GM21447 (cell line): ENCODE measurements at regions not wholly inside any gene's neighbourhood (a gene's known extent, or its start where the extent isn't known, plus 50 kb on each side); places are given as distances from the start of the nearest gene placed in this dataset.

Experiments
- ATAC-seq: cut with Tn5 transposase; IDR thresholded peaks from one replicate; pipeline ENCODE4 v1.9.1; 2021; ENCODE audit not compliant: unreplicated experiment

DNA sequence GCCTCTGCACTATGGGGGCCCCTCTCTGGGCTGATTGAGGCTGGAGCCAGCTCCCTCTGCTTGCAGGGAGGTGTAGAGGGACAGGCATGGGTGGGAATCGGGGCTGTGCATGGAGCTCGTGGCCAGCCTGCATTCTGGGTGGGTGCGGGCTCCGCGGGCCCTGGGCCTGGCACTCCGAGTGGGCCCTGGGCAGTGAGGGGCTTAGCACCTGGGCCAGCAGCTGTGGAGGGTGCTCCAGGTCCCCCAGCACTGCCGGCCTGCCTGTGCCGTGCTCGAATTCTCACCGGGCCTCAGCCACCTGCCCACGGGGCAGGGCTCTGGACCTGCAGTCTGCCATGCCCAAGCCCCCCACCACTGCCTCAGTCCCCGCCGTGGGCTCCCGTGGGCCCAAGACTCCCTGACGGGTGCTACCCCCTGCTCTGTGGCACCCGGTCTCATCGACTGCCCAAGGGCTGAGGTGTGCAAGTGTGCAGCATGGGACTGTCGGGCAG, 681.2 kb downstream of the PDHA2 start:
- no peak for ATAC-seq

DNA sequence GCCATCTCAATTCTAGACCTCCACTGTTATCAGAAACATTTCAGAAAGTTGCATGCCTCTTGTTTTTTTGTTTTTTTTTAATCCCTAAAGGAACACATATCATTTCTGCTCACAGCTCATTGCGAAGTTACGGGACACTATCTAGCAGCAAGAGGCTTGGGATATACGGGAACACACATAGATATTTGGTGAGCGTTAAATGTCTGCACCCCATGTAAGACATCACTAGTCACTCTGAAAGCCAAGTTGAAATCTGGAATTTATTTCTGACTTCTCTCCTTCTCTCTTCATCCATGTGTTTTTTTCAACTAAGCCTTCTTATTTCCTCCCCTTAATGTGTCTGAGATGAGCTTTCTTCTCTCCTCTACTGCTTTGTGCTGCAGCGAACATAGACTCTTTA, 683.7 kb downstream of the PDHA2 start:
- ATAC-seq = no peak

DNA sequence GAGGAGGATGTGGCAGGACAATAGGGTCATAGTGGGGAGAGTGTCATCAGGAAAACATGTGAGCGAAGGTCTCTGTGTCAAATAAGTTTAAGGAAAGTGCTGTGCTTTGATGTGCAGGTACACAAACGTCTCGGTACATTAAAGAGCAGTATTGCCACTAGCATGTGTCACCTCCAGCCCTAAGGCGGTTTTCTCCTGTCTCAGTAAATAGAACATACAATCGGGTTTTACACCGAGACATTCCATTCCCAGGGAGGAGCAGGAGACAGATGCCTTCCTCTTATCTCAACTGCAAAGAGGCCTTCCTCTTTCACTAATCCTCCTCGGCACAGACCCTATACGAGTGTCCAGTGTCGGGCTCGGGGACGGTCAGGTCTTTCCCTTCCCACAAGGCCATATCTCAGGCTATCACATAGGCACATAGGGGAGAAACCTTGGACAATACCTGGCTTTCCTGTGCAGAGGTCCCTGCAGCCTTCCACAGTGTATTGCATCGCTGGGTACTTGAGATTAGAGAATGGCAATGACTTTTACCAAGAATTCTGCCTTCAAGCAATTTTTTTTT, 684.5 kb downstream of the PDHA2 start:
- ATAC-seq = no peak

DNA sequence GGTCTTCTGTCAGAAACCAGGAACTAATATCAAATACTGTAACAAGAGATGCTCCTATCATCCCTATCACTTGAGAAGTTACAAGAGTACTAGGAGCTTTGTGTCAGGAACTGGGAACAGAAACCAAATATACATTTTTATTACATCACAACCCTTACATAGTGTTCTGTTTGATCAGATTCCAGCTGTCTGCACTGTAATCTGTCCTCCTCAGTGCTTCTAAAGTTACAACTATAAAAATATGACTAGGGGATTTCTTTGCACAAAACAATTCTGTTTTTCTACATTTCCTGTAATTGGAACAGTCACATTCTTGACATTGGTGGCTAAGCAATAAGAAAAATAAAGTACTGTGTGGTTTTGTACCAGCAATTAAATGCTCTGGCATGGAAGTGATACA, 686.0 kb downstream of the PDHA2 start:
- no peak for ATAC-seq

DNA sequence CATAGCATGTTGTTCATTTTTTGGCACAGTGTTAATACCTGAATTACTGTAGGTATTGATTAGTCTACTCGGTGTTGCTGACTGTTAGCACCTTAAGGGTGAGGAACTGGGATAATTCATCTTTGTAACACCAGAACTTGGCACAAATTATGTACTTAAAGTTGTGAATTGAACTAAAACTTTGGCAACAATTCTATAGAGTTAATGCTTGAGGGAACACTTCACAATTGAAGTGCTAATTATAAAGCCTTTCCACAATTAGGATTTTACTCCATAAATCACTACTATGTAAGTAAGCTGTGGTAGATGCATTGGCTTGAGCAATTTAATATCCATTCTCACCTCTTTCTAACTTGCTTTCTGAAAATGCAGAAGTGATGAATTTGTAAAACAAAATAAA, 686.7 kb downstream of the PDHA2 start:
- ATAC-seq = no peak

DNA sequence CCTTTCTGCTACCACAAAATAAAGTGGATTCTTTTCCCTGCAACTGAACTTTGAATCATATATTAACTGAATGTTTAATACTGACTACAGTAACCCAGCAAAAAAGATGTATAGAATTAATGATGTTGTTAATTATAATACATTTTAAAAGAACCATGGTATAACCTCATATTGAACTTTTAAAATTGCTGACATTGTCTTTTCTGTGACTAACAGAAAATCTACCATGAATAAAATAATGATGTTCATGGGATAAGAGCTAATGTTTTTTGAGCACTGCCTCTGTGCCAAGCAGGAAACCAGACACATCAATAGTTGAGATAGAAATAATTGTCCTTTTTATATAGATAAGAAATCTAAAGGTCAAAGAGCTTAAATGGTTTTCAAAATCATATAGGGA, 691.9 kb downstream of the PDHA2 start:
- ATAC-seq = no peak

DNA sequence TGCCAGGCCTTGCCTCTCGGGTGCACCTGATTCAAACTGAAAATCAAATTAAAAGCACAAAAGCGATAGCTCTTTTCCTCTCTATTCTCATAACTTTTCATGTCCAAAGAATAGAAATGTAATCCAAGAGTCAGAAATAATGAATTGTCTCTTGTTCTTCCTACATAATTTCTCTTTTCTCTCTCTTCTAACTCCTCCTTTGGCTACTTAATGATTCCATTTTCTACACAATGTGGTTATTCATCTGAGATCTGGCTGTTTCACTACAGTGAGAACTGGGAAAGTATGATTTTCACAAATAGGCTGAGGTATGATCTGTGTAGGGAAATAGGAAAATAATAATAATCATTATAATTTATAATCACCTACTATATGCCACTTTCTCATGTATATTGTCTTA, 703.5 kb downstream of the PDHA2 start:
- no peak for ATAC-seq

DNA sequence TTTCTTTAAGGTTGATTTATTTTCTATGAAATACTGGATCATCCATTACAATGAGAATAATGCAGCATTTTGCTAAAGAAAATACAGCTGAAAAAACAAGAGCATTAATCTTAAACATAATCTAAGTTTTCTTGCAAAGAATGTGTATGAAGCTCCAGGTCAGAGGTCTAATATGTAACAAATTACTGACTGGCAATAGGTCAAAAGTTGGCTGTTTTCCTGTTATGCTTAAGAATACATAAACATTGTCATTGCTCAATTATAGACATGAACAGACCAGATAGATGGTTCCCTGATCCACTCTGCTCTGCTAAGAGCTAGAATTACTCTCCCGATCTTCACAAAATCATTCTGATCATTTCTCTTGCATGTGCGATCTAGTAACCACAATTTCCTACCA, 718.6 kb downstream of the PDHA2 start:
- no peak for ATAC-seq

DNA sequence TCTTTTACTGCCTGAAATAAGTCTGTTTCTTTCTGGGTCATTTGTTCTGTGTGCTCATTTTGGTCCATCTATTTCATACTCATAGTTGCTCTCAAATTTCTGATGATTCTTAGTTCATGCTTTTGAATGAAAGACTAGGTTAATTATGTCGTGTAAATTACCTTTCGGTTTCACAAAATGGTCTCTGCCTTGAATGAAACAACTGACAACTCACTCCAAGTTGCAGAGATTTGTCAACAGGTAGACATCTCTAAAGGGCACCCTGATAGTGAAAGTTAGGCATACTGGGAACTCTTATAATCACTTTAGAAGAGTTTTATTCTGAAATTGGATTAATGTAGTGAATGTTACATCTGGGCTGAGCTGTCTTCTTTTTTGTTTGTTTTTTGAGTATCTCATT, 726.9 kb downstream of the PDHA2 start:
- ATAC-seq = no peak

DNA sequence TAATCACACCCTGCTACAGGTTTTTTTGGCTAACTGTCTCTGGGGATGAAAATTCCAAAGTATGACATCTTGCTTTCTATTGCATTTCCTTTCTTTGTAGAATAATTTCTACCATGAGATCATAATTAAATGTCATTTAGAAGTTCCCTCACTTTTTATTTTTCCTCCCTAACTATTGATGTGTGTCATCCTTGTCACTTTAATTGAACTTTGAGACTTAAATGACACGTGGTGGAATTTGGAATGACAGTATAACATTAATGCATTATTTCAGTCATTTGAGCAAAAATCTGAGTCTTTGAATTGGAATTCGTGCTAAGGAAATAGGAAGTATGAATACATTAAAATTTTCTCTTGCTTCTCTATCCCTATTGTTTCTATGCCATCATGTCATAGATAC, 745.4 kb downstream of the PDHA2 start:
- ATAC-seq = no peak

DNA sequence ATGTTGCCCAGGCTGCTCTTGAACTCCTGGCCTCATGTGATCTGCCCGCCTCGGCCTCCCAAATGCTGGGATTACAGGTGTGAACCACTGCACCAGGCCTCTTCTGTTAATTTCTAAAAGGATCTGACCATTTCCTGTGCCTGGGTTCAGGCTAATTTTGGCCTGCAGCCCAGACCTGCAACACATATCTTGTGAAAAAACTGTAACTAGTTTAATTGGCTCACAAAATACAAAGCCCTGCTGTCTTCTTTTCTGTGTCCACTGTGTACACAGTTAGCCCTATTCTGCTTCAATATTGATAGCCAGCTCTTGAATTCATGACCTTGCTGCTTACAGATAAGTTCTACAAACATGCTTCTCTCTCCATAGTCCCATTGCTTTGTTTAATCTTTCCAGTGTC, 753.5 kb downstream of the PDHA2 start:
- ATAC-seq = no peak

DNA sequence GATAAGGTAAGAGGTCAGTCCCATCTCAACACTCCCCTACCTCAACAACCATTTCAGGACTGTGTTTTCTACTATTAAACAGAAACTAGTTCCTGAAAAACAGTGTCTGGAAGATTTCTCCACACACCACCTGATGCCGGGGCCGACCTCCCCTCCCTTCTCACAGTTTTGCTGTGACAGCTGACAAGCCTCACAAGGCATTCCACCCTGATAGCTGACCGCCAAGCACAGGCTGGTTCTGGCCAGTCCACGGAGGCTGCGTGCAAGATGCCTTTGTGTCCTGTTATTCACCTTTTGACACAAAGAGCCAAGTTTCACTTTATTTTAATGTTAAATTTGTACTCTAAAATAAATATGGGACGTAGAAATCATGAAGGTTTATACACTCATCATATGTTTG, 758.6 kb downstream of the PDHA2 start:
- no peak for ATAC-seq

DNA sequence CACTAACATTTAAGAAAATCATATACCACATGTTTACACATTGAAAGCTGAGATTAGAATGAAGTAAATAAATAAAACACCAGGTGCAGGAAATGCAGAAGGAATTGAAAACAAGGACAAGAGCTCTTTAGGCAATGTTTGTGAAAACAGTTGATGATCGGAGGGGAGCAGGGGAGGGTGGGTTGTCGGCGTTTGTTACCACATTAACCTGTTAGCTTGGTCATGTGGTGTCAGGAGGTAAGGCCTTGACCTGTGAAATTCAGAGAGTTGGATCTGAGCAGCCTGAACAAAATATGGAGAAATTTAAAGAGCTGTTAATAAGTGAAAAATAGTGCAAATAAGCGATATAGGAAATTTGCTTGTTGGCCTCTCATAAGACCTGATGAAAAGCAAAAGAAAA, 759.9 kb downstream of the PDHA2 start:
- no peak for ATAC-seq

DNA sequence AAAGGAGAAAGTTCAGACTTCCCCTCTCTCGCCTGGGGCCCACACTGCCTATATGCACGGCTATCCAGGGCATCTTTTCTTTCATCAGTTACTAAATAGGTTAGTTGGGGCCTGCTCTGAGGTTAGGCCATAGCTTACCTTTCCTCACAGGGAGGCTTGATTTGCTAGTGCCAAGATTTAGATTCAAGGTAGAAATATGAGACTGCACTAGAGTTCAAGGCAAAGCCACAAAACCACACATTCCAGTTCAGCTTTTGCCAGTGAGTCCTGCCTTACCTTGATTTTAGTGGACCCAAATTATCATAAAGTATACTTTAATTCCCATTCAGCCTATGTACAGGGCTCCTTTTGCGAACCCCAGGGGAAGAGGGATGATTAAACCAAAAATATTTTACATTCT, 762.8 kb downstream of the PDHA2 start:
- no peak for ATAC-seq

DNA sequence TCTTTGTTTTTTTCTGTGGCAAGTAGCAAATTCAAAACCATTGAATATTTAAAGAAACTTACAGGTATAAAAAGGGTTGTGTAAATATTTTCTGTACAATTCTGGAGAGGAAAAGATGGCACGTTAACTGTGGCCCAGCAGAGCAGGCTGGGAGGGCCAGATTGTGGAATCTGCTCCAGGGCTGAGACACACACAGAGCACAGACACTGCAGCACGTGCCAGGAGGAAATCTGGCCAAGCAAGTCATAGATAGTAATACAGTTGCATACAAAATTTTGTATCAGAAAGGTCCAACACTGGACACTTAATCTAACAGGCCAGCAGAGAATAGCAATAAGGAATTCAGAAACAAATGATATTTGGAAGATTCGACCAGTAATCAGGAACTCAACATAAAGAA, 763.7 kb downstream of the PDHA2 start:
- ATAC-seq = no peak

DNA sequence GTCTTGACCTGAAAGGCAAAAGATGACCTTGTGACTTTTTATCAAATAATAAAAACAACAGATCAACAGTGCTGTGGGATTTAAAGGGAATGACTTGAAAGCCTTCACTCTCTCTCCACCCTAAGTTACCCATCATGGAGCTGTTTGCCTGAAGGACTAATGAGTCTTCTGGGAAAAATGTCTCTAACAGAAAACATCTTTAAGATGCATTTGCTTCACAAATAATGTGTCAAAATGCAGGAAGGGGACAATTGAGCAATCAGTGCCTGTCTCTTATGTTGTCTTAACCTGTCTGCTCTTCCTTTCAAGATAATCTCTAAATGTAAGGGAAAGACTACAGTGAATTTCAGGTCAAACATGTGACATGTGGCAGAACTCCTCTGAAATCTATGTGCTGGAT, 766.6 kb downstream of the PDHA2 start:
- ATAC-seq = no peak

DNA sequence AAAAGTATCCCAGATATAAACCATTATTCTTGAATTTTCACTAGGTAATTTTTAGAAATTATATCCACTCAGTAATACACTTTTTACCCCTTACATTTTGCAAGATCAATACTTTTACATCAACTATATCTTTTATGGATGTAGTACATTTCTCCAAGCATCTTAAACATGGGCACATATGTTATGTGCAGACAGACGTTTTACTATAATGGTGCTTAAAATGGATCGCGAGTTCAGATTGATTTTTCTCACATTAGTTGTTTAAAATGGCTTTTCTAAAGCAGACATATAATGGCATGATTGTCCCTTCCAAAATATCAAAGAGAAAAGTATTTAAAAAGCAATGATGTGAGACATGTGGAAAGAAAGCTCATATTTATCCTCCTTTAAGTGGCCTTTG, 786.1 kb downstream of the PDHA2 start:
- no peak for ATAC-seq

DNA sequence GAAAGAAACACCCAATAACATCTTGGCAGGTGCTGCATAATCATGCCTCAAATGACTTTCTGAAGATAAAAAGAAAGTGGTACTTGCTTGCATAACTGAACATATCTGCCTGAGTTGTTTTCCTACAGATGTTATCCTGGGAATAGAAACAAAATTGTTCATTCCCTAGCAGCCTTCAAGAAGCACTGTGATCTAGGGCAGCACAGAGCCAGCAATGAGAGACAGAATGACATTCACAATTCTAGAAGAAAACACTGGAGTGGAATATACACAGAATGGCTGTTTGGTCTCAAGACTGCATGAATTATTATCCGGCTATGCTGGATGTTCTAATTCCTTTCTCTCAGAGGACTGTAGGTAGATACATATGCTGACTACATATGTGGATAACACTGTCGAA, 790.9 kb downstream of the PDHA2 start:
- ATAC-seq = no peak

DNA sequence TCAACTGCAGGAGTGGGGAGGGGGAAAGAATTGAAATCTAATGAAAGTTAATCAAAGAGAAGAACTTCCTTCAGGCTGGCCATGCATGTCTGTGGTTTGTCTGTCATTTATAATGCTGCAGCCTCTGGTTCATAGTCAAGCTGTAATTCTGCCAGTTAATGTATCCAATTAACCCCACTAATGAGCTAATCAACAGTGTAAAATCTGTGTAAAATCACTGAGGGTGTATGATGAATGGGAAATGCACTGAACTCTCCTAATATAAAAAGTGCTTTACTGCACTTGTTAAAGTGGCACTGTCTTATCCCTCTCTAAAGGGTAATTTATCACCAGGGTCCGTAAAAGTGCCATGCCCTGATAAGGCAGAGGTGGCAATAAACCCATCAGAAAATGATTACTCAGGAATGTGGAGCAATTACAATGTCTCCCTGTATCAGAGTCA, 798.1 kb downstream of the PDHA2 start:
- ATAC-seq = no peak

DNA sequence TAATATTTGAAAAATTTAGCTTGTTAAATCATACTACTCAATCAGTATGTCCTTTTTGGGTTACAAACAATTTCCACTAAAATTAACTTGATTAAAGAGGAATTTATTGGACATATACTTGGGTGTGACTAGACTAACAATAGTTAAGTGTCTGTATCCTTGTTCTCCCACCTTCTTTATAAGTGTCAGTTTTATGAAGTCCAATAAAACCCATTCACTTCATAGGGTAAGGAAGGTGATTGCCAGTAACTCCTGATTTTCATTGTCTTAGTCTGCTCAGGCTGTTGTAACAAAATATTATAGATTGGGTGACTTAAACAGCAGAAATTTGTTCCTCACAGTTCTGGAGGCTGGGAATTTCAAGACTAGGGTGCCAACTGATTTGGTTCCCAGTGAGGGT, 800.0 kb downstream of the PDHA2 start:
- ATAC-seq = no peak

DNA sequence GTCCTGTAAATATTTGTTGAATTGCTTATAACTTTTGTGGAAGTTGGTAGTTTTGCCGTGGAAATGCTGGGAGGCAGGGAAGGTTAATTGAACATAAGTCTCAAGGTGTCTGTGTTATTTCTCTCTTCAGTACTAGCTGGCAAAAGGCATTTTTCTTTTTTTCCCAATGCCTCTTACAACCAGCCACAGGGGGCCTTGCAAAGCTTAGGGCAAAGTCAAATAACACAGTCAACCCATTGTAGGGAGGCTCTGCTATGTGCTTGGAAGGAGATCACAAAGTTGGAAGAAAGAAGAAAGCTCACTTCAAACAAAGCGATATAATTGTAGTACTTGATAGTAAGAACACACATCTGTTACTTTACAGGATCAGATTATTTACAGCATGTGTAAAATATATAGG, 802.6 kb downstream of the PDHA2 start:
- no peak for ATAC-seq

DNA sequence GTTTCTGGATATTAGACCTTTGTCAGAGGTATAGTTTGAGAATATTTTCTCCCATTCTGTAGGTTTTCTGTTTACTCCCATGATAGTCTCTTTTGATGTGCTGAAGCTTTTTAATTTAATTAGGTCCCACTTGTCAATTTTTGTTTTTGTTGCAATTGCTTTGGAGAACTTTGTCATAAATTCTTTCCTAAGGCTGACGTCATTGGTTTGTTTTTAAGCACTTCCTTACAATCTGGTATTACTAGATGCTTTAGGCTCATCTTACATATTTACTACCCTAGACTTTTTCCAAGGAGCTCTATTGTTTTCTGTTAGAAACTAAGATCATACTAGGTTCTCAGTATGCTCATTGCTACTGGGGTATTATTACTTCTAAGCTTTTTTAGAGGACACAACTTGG, 806.3 kb downstream of the PDHA2 start:
- ATAC-seq = no peak

DNA sequence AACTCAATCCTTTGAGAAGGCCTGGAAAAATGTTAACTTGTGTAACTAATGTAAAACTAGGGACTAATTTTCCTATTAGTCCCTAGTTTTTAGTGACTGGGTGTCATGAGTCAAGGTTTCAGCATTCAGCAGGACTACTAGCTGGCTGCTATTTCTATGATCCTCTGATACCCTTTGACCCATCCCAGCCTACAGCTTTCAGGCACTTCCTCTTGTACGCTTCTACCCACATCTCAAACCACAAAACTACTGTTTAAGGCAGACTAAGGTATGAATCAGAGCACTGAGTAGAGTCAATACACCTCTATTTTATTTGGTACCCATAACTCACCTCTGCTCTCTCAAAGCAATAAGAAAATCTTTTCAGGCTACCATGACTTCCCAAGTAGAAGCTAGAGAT, 809.6 kb downstream of the PDHA2 start:
- no peak for ATAC-seq

DNA sequence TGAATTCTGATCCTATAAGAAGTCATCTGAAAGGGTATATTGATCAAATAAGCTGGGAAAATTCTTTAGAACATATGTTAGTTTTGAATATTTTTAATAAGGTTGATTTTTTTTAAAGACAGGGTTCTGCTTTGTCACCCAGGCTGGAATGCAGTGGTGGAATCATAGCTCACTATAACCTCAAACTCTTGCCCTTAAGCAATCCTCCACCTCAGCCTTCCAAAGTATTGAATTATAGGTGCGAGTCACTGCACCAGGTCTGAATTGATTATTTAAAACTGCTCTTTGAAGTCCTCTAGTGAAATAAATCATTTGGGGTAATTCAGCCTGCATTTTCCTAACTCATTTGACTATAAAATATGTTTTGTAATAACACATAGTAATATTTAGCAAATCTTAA, 812.3 kb downstream of the PDHA2 start:
- no peak for ATAC-seq
